ENCODE measurements at regions not wholly inside any gene's neighbourhood (a gene's known extent, or its start where the extent isn't known, plus 50 kb on each side); places are given as distances from the start of the nearest gene placed in this dataset.

- no peak for DNase-seq
These were observed 444.8 kb downstream of the AEBP2 start for GRCh38 chr12:19884021-19884492.

GRCh38 chr12:19885093-19885812 is 446.0 kb downstream of the AEBP2 start:
- DNase-seq: no peak

- DNase-seq: no peak
These were observed 446.8 kb downstream of the AEBP2 start for GRCh38 chr12:19886065-19886464.

- DNase-seq: no peak
These were observed 447.4 kb downstream of the AEBP2 start for GRCh38 chr12:19886639-19887064.

- no peak for DNase-seq
These were observed 450.7 kb downstream of the AEBP2 start for GRCh38 chr12:19890024-19890423.

GRCh38 chr12:19891936-19892591 is 452.8 kb downstream of the AEBP2 start:
- no peak for DNase-seq

- DNase-seq: no peak
These were observed 454.2 kb downstream of the AEBP2 start for GRCh38 chr12:19893514-19893913.

- no peak for DNase-seq
These were observed 454.8 kb downstream of the AEBP2 start for GRCh38 chr12:19894050-19894449.

DNA sequence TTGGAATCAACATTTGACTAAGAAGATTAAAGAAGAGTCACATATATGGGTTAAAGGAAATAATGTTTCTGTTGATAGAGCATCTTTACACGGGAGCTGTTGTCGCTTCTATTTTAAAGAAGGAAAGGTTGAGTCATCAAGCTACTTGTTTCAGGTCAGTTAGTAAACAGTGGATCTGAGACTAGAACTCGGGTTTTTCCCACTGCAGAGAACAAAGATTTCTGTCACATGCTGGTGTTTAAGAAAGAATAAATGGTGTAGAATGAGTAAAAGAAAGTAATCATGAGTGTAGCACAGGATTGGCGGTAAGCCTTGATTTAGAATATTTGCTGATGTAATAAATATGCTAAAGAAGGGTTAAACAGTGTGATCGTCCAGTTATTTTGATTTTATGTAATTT is 455.5 kb downstream of the AEBP2 start:
- DNase-seq: no peak

GRCh38 chr12:19895246-19896020 is 456.1 kb downstream of the AEBP2 start:
- DNase-seq: no peak

GRCh38 chr12:19896041-19896440 is 456.7 kb downstream of the AEBP2 start:
- DNase-seq: no peak

DNA sequence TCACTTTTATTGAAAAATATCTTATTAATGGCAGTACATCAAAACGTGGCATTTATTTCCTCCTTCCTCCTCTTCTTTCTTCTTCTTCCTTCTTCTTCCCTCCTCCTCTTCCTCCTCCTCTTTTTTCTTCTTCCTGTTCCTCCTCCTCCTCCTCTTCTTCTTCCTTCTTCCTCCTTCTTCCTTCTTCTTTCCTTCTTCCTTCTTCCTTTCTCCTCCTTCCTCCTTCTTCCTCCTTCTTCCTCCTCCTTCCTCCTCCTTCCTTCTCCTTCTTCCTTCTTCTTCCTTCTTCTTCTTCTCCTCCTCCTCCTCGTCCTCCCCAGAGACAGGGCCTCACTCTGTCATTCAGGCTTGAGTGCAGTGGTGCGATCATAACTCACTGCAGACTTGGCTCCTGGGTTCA is 457.2 kb downstream of the AEBP2 start:
- DNase-seq: no peak

DNA sequence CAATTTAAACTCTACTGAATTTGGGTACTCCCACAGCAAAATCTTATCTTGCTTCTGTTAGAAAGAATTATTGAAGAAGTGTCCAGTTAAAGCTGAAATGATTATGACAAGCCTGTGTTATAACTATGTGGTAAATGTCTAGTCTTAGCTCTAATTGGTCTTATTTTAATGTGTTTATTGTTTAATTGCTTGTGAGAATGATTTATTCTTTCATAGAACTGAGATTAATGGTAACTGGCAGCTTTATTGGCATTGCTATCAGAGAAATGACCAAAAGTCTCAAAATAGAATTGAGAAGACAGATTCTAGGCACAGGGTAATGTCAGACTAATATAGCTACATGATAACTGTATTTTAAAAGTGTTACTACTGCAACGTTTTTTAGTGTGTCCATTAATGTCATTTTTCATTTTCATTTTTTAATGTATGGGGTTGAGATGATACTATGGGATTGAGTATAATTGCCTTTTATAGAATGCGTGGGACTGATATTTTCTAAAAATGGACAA is 458.7 kb downstream of the AEBP2 start:
- DNase-seq: no peak

GRCh38 chr12:19901841-19902240 is 462.5 kb downstream of the AEBP2 start:
- no peak for DNase-seq

DNA sequence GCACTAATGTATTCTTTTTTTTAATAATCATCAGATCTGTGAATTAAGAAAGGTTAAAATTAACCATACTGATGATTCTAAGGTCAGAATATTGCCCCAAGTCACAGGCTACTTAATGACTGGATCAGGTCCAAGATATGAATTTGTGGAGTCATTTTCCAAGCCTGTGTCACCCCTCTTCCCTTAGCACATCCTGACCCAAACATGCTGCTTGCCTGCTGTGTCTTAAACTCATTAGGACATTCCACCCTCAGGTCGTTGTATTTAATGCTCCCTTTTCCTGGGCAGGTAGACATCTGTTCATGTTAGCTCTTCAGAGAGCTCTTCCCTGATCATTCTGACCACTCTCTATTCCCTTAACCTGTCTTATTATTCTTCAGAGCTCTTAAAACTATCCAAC is 463.5 kb upstream of the PDE3A start:
- no peak for DNase-seq

GRCh38 chr12:19908830-19909229 is 459.5 kb upstream of the PDE3A start:
- DNase-seq: no peak

DNA sequence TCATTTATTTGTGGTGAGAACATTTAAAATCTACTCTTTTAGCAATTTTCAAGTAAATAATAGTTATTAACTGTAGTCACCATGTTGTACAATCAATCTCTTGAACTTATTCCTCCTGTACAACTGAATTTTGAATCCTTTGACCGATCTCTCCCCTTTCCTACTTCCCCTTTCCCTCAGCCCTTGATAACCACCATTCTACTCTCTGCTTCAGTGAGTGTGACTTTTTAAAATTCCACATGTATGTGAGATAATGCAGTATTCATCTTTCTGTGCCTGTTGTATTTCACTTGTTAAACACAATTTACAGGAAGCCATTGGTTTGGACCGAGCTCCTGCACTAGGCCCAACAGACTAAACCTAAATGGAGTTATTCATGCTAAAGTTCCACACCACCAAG is 458.9 kb upstream of the PDE3A start:
- DNase-seq: no peak

GRCh38 chr12:19910681-19911080 is 457.7 kb upstream of the PDE3A start:
- no peak for DNase-seq

DNA sequence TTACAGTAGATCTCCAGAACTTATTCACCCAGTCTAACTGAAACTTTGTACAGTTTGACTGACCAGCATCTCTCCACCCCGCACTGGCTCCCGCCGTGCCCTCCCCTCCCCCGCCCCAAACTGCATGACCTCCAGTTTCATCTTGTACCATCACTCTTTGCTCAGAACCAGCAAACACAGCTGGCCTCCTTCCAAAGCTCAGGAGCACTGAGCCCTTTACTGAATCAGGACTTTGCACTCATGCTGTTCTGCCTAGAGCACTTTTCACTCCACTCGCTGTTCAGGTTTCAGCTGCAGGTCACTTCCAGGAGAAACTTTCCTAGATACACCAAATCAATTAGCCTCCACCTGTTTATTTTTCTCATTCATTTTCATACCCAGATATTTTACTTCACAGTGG is 455.3 kb upstream of the PDE3A start:
- no peak for DNase-seq

- no peak for DNase-seq
These were observed 452.7 kb upstream of the PDE3A start for GRCh38 chr12:19915392-19916195.

DNA sequence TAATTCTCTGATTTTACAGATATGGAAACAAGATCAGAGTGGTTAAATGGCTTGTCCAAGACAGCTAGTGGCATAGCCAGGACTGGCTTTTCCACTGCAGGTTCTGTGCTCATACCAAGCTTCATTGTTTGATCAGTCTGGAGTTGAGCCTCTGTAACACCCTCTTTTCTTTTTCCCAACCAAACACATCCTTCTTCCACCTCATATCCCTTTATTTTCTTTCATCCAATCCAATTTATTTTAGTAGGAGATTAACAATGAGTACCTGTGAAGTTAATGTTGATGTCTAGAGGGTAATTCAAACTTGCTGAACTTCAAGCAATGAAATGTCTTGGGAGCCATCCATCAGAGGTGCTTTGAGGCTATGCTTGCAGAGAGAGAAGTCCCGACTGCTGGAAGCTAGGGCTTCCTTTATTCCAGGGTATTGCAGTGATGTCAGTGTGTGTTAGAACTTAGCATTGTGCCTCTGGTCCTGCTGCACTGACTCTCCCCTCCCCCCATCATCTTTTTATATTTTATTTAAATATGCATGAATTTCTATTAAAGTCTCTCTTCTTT is 452.1 kb upstream of the PDE3A start:
- DNase-seq: no peak

DNA sequence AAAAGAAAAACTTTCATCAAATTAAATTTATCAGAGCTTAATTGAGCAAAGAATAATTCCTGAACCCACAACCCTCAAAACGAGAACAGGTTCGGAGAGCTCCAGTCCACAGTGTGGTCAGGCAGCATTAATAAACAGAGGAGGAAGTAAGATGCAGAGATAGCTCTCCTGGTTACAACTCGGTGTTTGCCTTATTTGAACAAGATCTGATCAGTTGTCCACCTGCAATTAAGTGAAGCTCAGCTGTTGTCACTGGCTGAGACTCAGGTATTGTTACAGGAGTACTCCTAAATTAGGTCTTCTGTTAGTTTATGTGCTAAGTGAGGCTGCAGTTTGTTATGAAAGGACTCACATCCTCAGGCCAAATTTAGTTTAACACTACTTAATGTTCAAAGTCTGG is 451.4 kb upstream of the PDE3A start:
- DNase-seq: no peak

All from activated CD4-positive, alpha-beta T cell treated with anti-CD3 and anti-CD28 coated beads, Interleukin-2, amount 50 U/mL, for 1 hour (primary cell).